PFSK-1 (cell line): ENCODE measurements at regions not wholly inside any gene's neighbourhood (a gene's known extent, or its start where the extent isn't known, plus 50 kb on each side); places are given as distances from the start of the nearest gene placed in this dataset.

Experiments
- FOXP2 ChIP-seq: optimal IDR thresholded peaks from 2 replicates; pipeline ENCODE3; 2011; ENCODE audit warnings: borderline replicate concordance, control low read depth, inconsistent platforms; ENCODE audit not compliant: insufficient read depth; ENCODE audit errors: extremely low read length, extremely low read depth
- POLR2AphosphoS5 ChIP-seq: IDR thresholded peaks from 2 replicates; pipeline ENCODE4 v1.6.1; 2012; ENCODE audit warnings: low read depth, mild to moderate bottlenecking, control low read depth, low read length, moderate library complexity
- SIN3A ChIP-seq: IDR thresholded peaks from 2 replicates; pipeline ENCODE4 v1.6.1; 2012; ENCODE audit warnings: mild to moderate bottlenecking, low read length, moderate library complexity, borderline replicate concordance; ENCODE audit not compliant: insufficient read depth
- TAF1 ChIP-seq: IDR thresholded peaks from 2 replicates; pipeline ENCODE4 v1.6.1; 2012; ENCODE audit warnings: low read length, control low read depth, borderline replicate concordance; ENCODE audit not compliant: insufficient read depth
- TF ChIP-seq, protein P1 (sequence below), 2 experiments: IDR thresholded peaks; 2 replicates each; pipeline versions ENCODE4 v1.6.1 to v1.8.0; 2011 to 2012; ENCODE audit warnings: low read depth in 2 of 2, low read length in 2 of 2, control low read depth in 1 of 2, inconsistent platforms in 1 of 2, mild to moderate bottlenecking in 1 of 2, moderate library complexity in 1 of 2; ENCODE audit not compliant: insufficient read depth in 1 of 2

DNA sequence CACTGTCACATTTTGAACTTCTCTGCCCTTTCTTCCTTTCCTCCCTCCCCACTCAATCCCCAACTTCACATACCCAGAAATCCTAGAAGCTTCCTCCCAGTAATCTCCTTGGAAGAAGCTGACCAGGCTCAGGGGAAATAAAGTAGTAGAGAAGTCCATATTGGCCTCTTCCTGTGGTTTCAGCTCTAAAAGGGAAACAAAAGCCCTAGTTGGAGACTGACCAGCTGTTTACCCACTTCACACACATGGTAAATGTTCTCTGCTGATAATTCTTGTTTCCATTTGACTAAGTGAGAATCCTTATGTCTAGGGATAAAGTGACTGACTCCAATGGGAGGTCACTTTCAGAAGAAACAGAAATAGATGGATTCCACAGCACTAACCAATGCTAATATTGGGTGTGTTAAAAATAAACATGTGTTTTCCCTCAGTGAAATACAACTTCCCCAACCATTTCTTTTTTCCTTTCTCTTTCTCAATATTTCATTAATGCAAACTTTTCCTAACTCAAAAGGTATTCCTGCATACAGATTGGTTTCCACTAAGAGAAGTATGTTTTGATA lies 178.9 kb upstream of the DPT start:
- TF ChIP-seq SIN3A (no peak), FOXP2 (no peak), POLR2AphosphoS5 (no peak), TAF1 (no peak)
- TF ChIP-seq, protein P1, sequence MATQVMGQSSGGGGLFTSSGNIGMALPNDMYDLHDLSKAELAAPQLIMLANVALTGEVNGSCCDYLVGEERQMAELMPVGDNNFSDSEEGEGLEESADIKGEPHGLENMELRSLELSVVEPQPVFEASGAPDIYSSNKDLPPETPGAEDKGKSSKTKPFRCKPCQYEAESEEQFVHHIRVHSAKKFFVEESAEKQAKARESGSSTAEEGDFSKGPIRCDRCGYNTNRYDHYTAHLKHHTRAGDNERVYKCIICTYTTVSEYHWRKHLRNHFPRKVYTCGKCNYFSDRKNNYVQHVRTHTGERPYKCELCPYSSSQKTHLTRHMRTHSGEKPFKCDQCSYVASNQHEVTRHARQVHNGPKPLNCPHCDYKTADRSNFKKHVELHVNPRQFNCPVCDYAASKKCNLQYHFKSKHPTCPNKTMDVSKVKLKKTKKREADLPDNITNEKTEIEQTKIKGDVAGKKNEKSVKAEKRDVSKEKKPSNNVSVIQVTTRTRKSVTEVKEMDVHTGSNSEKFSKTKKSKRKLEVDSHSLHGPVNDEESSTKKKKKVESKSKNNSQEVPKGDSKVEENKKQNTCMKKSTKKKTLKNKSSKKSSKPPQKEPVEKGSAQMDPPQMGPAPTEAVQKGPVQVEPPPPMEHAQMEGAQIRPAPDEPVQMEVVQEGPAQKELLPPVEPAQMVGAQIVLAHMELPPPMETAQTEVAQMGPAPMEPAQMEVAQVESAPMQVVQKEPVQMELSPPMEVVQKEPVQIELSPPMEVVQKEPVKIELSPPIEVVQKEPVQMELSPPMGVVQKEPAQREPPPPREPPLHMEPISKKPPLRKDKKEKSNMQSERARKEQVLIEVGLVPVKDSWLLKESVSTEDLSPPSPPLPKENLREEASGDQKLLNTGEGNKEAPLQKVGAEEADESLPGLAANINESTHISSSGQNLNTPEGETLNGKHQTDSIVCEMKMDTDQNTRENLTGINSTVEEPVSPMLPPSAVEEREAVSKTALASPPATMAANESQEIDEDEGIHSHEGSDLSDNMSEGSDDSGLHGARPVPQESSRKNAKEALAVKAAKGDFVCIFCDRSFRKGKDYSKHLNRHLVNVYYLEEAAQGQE (IDR thresholded peaks at IDR 0.05; ENCODE audit: insufficient read depth in 1 of 2, low read depth in 2 of 2, low read length in 2 of 2) = no peak

DNA sequence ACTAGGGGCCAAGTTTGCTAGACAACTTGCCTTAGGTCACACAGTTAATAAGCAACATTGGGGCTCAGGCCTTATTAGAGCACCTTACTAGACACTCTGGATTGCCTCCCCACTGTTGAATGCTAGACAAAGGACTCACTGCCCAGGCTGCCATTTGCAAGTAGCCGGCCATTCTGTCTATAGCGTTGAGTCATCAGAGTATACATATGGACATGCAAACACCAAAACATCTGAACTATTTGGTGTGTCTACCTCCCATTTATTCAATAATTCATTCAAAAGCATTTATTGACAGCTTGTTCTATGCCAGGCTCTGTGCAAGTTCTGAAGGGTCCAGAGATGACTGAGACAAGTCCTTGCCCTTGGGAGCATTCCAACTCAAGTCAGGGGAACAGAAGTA lies 181.4 kb upstream of the DPT start:
- TF ChIP-seq, protein P1 (IDR thresholded peaks at IDR 0.05; ENCODE audit: insufficient read depth in 1 of 2, low read depth in 2 of 2, low read length in 2 of 2) = no peak
- TF ChIP-seq TAF1 (no peak), POLR2AphosphoS5 (no peak), FOXP2 (no peak), SIN3A (no peak)

DNA sequence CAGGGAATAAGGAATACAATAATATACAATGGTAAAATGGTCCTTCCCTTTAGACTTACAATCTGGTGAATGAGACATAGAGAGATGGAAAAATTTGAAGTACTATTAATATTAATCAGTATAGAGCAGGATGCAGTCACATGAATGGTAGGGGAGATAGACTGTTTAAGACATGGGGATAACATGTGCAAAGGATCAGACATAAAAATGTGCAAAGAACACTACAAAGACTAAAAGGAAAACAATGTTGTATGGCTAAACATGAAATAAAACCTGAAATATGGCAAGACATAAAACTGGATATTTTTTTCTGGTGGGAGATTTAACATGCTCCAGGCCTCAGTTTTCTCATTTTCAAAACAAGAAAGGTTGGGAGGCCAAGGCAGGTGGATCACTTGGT lies 182.4 kb upstream of the DPT start:
- TF ChIP-seq FOXP2 (no peak), POLR2AphosphoS5 (no peak), SIN3A (no peak), TAF1 (no peak)
- TF ChIP-seq, protein P1 (IDR thresholded peaks at IDR 0.05; ENCODE audit: insufficient read depth in 1 of 2, low read depth in 2 of 2, low read length in 2 of 2) = no peak

DNA sequence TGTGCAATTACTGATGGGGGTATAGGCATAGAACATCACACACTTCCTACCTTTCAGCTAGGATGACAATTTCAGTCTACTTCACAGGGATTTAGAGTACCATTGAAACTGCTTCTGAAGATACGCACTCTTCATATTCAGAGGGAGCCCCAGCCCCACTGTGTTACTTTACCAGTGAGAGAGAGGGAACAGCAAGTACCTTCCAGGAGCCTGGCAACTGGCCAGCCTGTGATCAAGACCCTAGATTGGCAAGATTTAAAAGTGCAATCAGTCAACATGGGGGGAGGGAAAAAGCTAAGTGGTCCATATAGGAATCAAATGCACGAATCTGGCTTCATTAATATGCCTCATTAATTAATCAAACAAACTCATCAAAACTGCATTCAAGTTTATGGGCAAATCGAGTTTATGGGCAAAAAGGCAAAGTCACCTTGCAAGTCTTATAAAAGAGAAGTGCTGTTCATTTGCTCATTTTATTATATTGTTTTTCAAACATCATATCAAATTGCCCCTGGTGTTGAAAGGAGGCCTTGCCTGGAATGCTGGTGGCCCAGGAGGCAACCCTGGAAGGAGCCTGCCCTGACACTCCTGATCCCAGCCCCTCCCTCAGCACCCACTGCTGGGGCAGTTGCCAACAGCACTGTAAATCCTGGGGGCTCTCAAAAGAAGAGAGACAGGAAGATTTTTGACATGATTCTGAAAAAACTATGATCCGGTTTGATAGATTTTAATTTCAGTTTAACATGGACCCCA lies 184.9 kb upstream of the DPT start:
- no peak for TF ChIP-seq SIN3A
- TF ChIP-seq FOXP2 = no peak
- TF ChIP-seq, protein P1 (IDR thresholded peaks at IDR 0.05; ENCODE audit: insufficient read depth in 1 of 2, low read depth in 2 of 2, low read length in 2 of 2) = no peak
- no peak for TF ChIP-seq TAF1
- no peak for TF ChIP-seq POLR2AphosphoS5
